ENCODE measurements at regions not wholly inside any gene's neighbourhood (a gene's known extent, or its start where the extent isn't known, plus 50 kb on each side); places are given as distances from the start of the nearest gene placed in this dataset.

- TF ChIP-seq SUZ12 (IDR thresholded peaks at IDR 0.05; ENCODE audit: extremely low read depth, insufficient read depth, insufficient read length) = no peak
- TF ChIP-seq YY1 (IDR thresholded peaks at IDR 0.05; ENCODE audit: insufficient read depth, insufficient read length) = no peak
- no peak for TF ChIP-seq ZNF274 (IDR thresholded peaks at IDR 0.05; ENCODE audit: low read depth, low read length)
These were observed 59.4 kb downstream of the KCNA4 start for GRCh38 chr11:29957431-29957830.

Measured in NT2/D1 (cell line).